ENCODE measurements at regions not wholly inside any gene's neighbourhood (a gene's known extent, or its start where the extent isn't known, plus 50 kb on each side); places are given as distances from the start of the nearest gene placed in this dataset.

DNA sequence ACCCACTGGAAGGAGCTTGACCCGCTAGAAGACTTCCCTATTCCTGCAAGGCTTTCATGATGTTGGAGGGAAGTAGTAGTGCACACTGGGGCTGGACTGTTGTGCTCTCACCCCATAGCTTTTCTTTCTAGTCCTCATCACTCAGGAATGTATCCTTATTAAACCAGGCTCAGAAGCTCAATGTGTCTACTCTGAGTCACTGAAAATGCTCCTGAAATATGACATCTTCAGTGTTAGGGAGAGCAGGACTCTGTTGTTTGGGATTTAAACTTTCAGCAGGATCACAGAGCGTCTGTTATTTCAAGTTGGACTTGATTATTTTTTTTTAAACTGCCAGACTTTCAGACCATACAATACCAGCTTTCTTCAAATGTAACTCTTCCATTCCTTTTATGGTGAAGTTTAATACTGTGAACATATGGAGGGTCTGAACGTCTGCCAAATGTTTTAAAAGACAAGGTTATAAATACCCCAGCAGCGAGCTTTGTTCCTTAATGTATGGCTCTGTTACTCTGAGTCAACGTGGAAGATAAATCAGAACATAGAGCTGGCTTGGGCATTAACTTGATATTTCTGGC, 257.5 kb downstream of the CDH11 start:
- peak; percentile 96 for DNase-seq (ENCODE audit: low read depth)
- TF ChIP-seq, protein P1, sequence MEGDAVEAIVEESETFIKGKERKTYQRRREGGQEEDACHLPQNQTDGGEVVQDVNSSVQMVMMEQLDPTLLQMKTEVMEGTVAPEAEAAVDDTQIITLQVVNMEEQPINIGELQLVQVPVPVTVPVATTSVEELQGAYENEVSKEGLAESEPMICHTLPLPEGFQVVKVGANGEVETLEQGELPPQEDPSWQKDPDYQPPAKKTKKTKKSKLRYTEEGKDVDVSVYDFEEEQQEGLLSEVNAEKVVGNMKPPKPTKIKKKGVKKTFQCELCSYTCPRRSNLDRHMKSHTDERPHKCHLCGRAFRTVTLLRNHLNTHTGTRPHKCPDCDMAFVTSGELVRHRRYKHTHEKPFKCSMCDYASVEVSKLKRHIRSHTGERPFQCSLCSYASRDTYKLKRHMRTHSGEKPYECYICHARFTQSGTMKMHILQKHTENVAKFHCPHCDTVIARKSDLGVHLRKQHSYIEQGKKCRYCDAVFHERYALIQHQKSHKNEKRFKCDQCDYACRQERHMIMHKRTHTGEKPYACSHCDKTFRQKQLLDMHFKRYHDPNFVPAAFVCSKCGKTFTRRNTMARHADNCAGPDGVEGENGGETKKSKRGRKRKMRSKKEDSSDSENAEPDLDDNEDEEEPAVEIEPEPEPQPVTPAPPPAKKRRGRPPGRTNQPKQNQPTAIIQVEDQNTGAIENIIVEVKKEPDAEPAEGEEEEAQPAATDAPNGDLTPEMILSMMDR (conservative IDR thresholded peaks at IDR 0.05; ENCODE audit: control insufficient read depth, insufficient read depth, low read depth, low read length), result no peak
- peak overlapping the region; percentile 13 for H3K4me3 ChIP-seq (ENCODE audit: control insufficient read depth, low read depth, low read length)

DNA sequence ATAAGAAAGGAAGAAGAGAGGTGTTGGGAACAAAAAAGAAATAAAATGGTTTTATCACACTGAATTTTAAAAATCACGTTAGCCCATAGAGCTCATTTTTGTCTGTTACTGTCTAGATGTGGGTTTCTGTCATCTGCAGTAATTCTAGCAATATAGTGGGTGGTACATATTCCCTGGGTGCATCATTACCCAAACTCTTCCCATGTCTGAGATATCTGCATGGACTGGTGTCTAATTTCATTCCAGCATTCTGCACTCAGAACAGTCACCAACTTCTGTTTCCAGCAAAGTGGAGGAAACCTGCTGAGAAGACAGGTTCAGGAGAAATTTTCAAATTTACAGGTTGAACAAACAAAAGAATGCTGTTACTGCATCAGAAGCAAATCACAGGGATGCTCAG, 263.8 kb downstream of the CDH11 start:
- DNase-seq (ENCODE audit: low read depth), result peak; percentile 51
- TF ChIP-seq, protein P1 (conservative IDR thresholded peaks at IDR 0.05; ENCODE audit: control insufficient read depth, insufficient read depth, low read depth, low read length), result no peak
- no peak overlapping the region for H3K4me3 ChIP-seq (ENCODE audit: control insufficient read depth, low read depth, low read length)

DNA sequence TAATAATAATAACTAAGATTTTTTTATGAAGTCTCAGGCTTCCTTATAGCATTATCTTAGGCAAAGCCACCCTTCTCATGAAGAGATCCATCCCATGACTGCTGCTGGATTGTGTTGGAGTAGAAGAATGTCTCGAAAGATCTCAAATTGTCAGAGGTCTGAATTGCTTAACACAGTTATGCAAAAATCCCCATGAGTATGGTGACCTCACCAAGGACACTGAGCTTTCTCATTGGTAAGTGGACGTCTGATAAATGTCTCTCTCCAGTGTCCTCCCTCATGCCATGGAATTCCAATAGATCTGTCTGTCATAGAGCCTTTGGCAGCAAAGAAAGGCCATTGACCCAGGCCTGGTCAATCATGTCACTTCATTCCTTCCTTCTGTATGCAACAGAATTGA, 264.5 kb downstream of the CDH11 start:
- TF ChIP-seq, protein P1 (conservative IDR thresholded peaks at IDR 0.05; ENCODE audit: control insufficient read depth, insufficient read depth, low read depth, low read length), result no peak
- DNase-seq (ENCODE audit: low read depth), result no peak
- H3K4me3 ChIP-seq (ENCODE audit: control insufficient read depth, low read depth, low read length), result no peak overlapping the region

DNA sequence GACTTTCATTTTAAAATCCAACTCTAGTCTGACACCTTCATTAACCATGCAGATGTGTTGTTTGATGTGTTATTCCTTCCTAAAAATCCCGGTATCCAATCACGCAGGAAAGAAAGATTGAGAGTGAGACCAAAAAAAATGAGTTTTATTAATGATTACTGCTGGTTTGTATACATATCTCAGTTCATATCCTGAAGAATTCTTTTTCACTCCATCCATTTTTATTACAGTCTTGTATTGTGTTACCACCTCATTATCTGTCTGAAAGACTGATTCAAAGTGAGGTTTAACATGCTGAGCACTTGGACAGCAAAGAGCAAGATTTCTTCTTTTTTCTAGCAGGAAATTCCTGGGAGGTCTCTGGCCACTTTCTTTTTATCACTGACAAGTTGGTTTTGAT, 268.3 kb downstream of the CDH11 start:
- no peak for DNase-seq (ENCODE audit: low read depth)
- H3K4me3 ChIP-seq (ENCODE audit: control insufficient read depth, low read depth, low read length), result no peak overlapping the region
- TF ChIP-seq, protein P1 (conservative IDR thresholded peaks at IDR 0.05; ENCODE audit: control insufficient read depth, insufficient read depth, low read depth, low read length), result no peak

DNA sequence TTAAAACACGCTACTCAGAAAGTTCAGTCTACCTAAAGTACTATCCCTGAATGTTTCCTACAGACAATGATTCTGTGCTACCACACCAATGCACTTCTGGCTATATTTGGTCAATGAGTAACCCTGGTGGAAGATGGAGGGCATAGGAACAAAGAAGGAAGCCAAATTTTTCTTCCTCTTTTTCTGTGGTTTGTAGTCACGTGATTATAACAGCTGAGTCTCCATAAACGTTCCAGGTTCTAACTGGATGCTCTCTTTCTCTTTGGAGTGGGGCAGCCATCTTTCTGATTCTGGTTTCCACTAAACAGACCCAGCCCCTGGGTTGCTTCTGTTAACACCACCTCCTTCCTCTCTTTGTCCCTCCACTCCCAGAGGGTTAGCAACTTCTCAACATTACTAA, 274.9 kb downstream of the CDH11 start:
- no peak for DNase-seq (ENCODE audit: low read depth)
- TF ChIP-seq, protein P1 (conservative IDR thresholded peaks at IDR 0.05; ENCODE audit: control insufficient read depth, insufficient read depth, low read depth, low read length), result no peak
- H3K4me3 ChIP-seq (ENCODE audit: control insufficient read depth, low read depth, low read length), result no peak overlapping the region

DNA sequence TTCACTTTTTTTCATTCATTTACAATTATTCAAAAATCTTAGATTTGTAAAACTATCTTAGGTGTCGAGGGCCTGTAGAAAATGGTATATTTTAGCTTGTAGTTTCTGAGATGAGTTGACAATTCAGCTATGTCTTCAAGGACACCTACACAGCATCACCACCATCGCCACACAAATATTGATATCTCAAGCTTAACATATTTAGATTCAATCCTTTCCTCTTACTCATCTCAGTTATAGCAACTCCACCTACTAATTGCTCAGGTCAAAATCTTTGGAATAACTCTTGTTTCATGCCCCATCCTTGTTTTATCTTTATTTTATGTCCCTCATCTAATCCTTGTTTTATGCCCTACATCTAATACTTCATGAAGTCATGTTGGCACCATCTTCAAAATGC, 276.8 kb downstream of the CDH11 start:
- H3K4me3 ChIP-seq (ENCODE audit: control insufficient read depth, low read depth, low read length), result no peak overlapping the region
- no peak for DNase-seq (ENCODE audit: low read depth)
- TF ChIP-seq, protein P1 (conservative IDR thresholded peaks at IDR 0.05; ENCODE audit: control insufficient read depth, insufficient read depth, low read depth, low read length), result no peak

DNA sequence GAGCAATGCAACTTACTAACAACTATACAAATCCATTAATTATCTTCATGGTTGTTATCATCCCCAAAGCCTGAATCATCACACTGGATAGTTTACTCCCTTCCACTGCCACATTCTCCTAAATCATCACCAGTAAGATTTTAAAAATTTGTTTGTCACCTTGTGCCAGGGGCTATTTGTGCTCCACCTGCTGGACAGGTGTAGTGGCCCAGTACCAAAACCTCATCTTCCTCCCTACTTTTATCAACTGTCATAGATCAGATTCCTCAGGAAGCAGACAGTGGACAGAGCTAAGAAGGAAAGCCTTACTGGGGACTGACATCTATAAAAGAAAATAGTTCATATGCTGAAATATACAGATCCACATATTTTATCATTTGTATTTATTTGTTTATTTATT, 280.4 kb downstream of the CDH11 start:
- DNase-seq (ENCODE audit: low read depth), result no peak
- no peak overlapping the region for H3K4me3 ChIP-seq (ENCODE audit: control insufficient read depth, low read depth, low read length)
- TF ChIP-seq, protein P1 (conservative IDR thresholded peaks at IDR 0.05; ENCODE audit: control insufficient read depth, insufficient read depth, low read depth, low read length), result no peak
